H1 (cell line): ENCODE measurements at regions not wholly inside any gene's neighbourhood (a gene's known extent, or its start where the extent isn't known, plus 50 kb on each side); places are given as distances from the start of the nearest gene placed in this dataset.
"Not testable (repeated sequence)": the region's sequence is repeated elsewhere in the genome, so short reads cannot be mapped to it uniquely, and the experiment has no call there.

Source experiments
- CTCF ChIA-PET: fragments of 300-600 bp; sonication (Branson Sonifier 250); formaldehyde crosslinking; loops from one replicate; lab custom pipeline; 2021; ENCODE audit not compliant: partially characterized antibody; lab: Charles Lee
- POLR2A ChIA-PET: fragments of 300-600 bp; sonication (Branson Sonifier 250); formaldehyde crosslinking; loops from one replicate; lab custom pipeline; 2021; ENCODE audit warnings: inconsistent platforms; ENCODE audit not compliant: partially characterized antibody; lab: Charles Lee
- DNase-seq, 2 experiments: peaks; one replicate each; pipeline versions ENCODE4 v3.0.0 to v3.0.0-alpha.2; 2010 to 2022; ENCODE audit warnings: low spot score in 2 of 2, low read depth in 1 of 2, mixed read lengths in 1 of 2
- FAIRE-seq: peaks from 2 replicates; lab custom pipeline; 2011; peaks lifted over from hg19 to GRCh38; lab: Jason Lieb, UNC
- H2AFZ ChIP-seq: 2 replicates; pipeline ENCODE4 v1.8.1; 2012; ENCODE audit warnings: low read length, inconsistent platforms
- H2AK5ac ChIP-seq: 2 replicates; pipeline ENCODE4 v1.6.1; 2013; ENCODE audit warnings: low read depth, low read length
- H2BK120ac ChIP-seq: replicated peaks from 2 replicates; pipeline ENCODE3; 2013; ENCODE audit warnings: low read depth, low read length, inconsistent platforms
- H2BK12ac ChIP-seq: 2 replicates; pipeline ENCODE4 v1.6.1; 2013; ENCODE audit warnings: low read depth, low read length
- H2BK15ac ChIP-seq: 2 replicates; pipeline ENCODE4 v1.6.1; 2013; ENCODE audit warnings: low read length
- H2BK20ac ChIP-seq: 2 replicates; pipeline ENCODE4 v1.6.1; 2013; ENCODE audit warnings: low read length
- H2BK5ac ChIP-seq: 2 replicates; pipeline ENCODE4 v1.6.1; 2013; ENCODE audit warnings: low read depth, low read length
- H3K14ac ChIP-seq: 2 replicates; pipeline ENCODE4 v1.6.1; 2013; ENCODE audit warnings: inconsistent platforms; ENCODE audit not compliant: insufficient read length
- H3K18ac ChIP-seq: 2 replicates; pipeline ENCODE4 v1.6.1; 2013; ENCODE audit warnings: low read length; ENCODE audit errors: extremely low read depth
- H3K23ac ChIP-seq: 2 replicates; pipeline ENCODE4 v1.6.1; 2013; ENCODE audit warnings: inconsistent platforms; ENCODE audit not compliant: insufficient read length
- H3K23me2 ChIP-seq: 2 replicates; pipeline ENCODE4 v1.6.1; 2013; ENCODE audit warnings: low read depth, low read length
- H3K27ac ChIP-seq: 2 replicates; pipeline ENCODE4 v1.6.1; 2011; ENCODE audit warnings: low read depth, low read length, inconsistent platforms
- H3K27me3 ChIP-seq, 4 experiments: replicated peaks in 1 of 4; 1 replicate in 1 of 4; 2 replicates in 3 of 4; pipeline versions ENCODE4 v1.6.1 to v1.8.1; 2011 to 2013; ENCODE audit warnings: low read length in 3 of 4, mild to moderate bottlenecking in 3 of 4, inconsistent platforms in 2 of 4, mixed read lengths in 2 of 4, moderate library complexity in 1 of 4; ENCODE audit not compliant: control insufficient read depth in 3 of 4, insufficient read depth in 3 of 4; ENCODE audit errors: extremely low read depth in 1 of 4
- H3K36me3 ChIP-seq, 4 experiments: 2 replicates each; pipeline versions ENCODE4 v1.6.1 to v1.8.1; 2011 to 2013; ENCODE audit warnings: mild to moderate bottlenecking in 4 of 4, low read length in 3 of 4, moderate library complexity in 2 of 4, control low read depth in 1 of 4, inconsistent platforms in 1 of 4; ENCODE audit not compliant: insufficient read depth in 4 of 4, control insufficient read depth in 2 of 4
- H3K4ac ChIP-seq: replicated peaks from 2 replicates; pipeline ENCODE3; 2013; ENCODE audit warnings: low read length, low read depth, mixed read lengths, inconsistent platforms; ENCODE audit not compliant: insufficient read length
- H3K4me1 ChIP-seq, 4 experiments: replicated peaks in 1 of 4; 1 replicate in 1 of 4; 2 replicates in 3 of 4; pipeline versions ENCODE4 v1.6.1 to v1.8.1; 2011 to 2013; ENCODE audit warnings: low read length in 3 of 4, inconsistent platforms in 2 of 4, mixed read lengths in 1 of 4; ENCODE audit not compliant: insufficient read depth in 4 of 4, control insufficient read depth in 3 of 4
- H3K4me2 ChIP-seq, 2 experiments: 2 replicates each; pipeline versions ENCODE4 v1.6.1 to v1.8.1; 2011 to 2013; ENCODE audit warnings: low read depth in 2 of 2, low read length in 2 of 2, control low read depth in 1 of 2, inconsistent platforms in 1 of 2, mild to moderate bottlenecking in 1 of 2; ENCODE audit not compliant: insufficient read depth in 1 of 2
- H3K4me3 ChIP-seq, 4 experiments: fragments of 200-600, 300-600 bp in 1 of 4; sonication (generic), shearing (Covaris generic), sonication (Bioruptor Twin) in 1 of 4; 2 replicates each; pipeline versions ENCODE4 v1.5.1 to v1.8.1; 2011 to 2016; ENCODE audit warnings: low read length in 4 of 4, low read depth in 3 of 4, control low read depth in 2 of 4, inconsistent platforms in 2 of 4, mild to moderate bottlenecking in 2 of 4, mixed read lengths in 1 of 4, moderate library complexity in 1 of 4; ENCODE audit not compliant: insufficient read depth in 2 of 4; ENCODE audit errors: extremely low read depth in 1 of 4
- H3K56ac ChIP-seq: replicated peaks from 2 replicates; pipeline ENCODE3; 2013; ENCODE audit warnings: low read depth, mild to moderate bottlenecking, mixed read lengths, low read length, inconsistent platforms; ENCODE audit not compliant: insufficient read length
- H3K79me1 ChIP-seq: 2 replicates; pipeline ENCODE4 v1.6.1; 2013; ENCODE audit warnings: low read depth, low read length, control low read depth
- H3K79me2 ChIP-seq, 2 experiments: 2 replicates each; pipeline versions ENCODE4 v1.6.1 to v1.8.1; 2012 to 2013; ENCODE audit warnings: low read length in 2 of 2, mild to moderate bottlenecking in 2 of 2, inconsistent platforms in 1 of 2; ENCODE audit not compliant: insufficient read depth in 2 of 2, control insufficient read depth in 1 of 2
- H3K9ac ChIP-seq, 4 experiments: replicated peaks in 1 of 4; 1 replicate in 1 of 4; 2 replicates in 3 of 4; pipeline versions ENCODE4 v1.6.1 to v1.8.1; 2011 to 2013; ENCODE audit warnings: low read depth in 3 of 4, low read length in 3 of 4, control low read depth in 2 of 4, mild to moderate bottlenecking in 2 of 4, moderate library complexity in 2 of 4, inconsistent platforms in 1 of 4; ENCODE audit errors: extremely low read depth in 1 of 4
- H3K9me3 ChIP-seq, 2 experiments: 2 replicates each; pipeline versions ENCODE4 v1.6.1 to v1.8.1; 2012 to 2013; ENCODE audit warnings: mild to moderate bottlenecking in 2 of 2, moderate library complexity in 2 of 2, control low read depth in 1 of 2, inconsistent platforms in 1 of 2, low read depth in 1 of 2, low read length in 1 of 2, mixed read lengths in 1 of 2; ENCODE audit not compliant: insufficient read depth in 2 of 2
- H4K20me1 ChIP-seq, 2 experiments: replicated peaks in 1 of 2; 2 replicates each; pipeline versions ENCODE3 to v1.8.1; 2011 to 2013; ENCODE audit warnings: inconsistent platforms in 2 of 2, low read length in 2 of 2, mild to moderate bottlenecking in 1 of 2; ENCODE audit not compliant: insufficient read depth in 2 of 2, control insufficient read depth in 1 of 2
- H4K5ac ChIP-seq: 2 replicates; pipeline ENCODE4 v1.6.1; 2013; ENCODE audit warnings: low read length, low read depth, mixed read lengths, inconsistent platforms; ENCODE audit not compliant: insufficient read length
- H4K8ac ChIP-seq: 2 replicates; pipeline ENCODE4 v1.8.0; 2013; ENCODE audit warnings: mild to moderate bottlenecking, moderate library complexity, low read length, inconsistent platforms; ENCODE audit not compliant: insufficient read depth; ENCODE audit errors: extremely low read depth
- H4K91ac ChIP-seq: replicated peaks from 2 replicates; pipeline ENCODE3; 2013; ENCODE audit warnings: low read length, mixed read lengths, inconsistent platforms; ENCODE audit not compliant: insufficient read length
- WGBS, 2 experiments: shearing (Covaris generic) in 1 of 2; methylation state at CpG; one replicate each; pipeline versions ENCODE4 v1.1.6 to v1.1.7; 2013 to 2015; ENCODE audit warnings: low lambda C conversion rate in 2 of 2, mixed read lengths in 2 of 2, inconsistent platforms in 1 of 2, low coverage in 1 of 2, missing lambda C conversion rate in 1 of 2; ENCODE audit not compliant: insufficient replicate concordance in 2 of 2, insufficient coverage in 1 of 2, insufficient read length in 1 of 2; ENCODE audit errors: extremely low coverage in 1 of 2, missing lambda C conversion rate in 1 of 2; 5-methylcytosine and 5-hydroxymethylcytosine counted together

- H3K79me1 ChIP-seq, H2BK5ac ChIP-seq, H2AFZ ChIP-seq, H4K5ac ChIP-seq, H4K91ac ChIP-seq, H3K14ac ChIP-seq, H3K9ac ChIP-seq, H2BK15ac ChIP-seq, H3K36me3 ChIP-seq, H2AK5ac ChIP-seq, H3K4ac ChIP-seq, H3K79me2 ChIP-seq, H3K4me3 ChIP-seq, H3K27me3 ChIP-seq, H2BK120ac ChIP-seq, FAIRE-seq, CTCF ChIA-PET, H3K23me2 ChIP-seq, H4K20me1 ChIP-seq, H2BK12ac ChIP-seq, H3K18ac ChIP-seq, DNase-seq, H2BK20ac ChIP-seq, H3K4me1 ChIP-seq, POLR2A ChIA-PET, H4K8ac ChIP-seq, H3K56ac ChIP-seq, H3K27ac ChIP-seq, H3K4me2 ChIP-seq, H3K23ac ChIP-seq: not testable (repeated sequence)
- 89% methylated on average over 32 of the region's 52 CpGs; no CpG with 5 or more reads in 1 of the 2 experiments for WGBS, 2 experiments
- H3K9me3 ChIP-seq = peaks cover 44 to 53% of the 10 kb centered on the region in 2 experiments
Measured at GRCh38 chr20:29447517-29448484, 1809.7 kb upstream of the DEFB115 start.
